HepG2 (cell line): ENCODE measurements at regions not wholly inside any gene's neighbourhood (a gene's known extent, or its start where the extent isn't known, plus 50 kb on each side); places are given as distances from the start of the nearest gene placed in this dataset.

Experiments
- ATAC-seq: fragments of 200-7000 bp; cut with Tn5 transposase; 3 replicates; pipeline ENCODE4 v1.9.1; 2020; ENCODE audit warnings: mild to moderate bottlenecking, moderate library complexity
- BruUV-seq: library from RNA; stranded (reverse); fragments of 400-500 nt; replicated peaks from 2 replicates; lab custom pipeline; 2021; lab: Mats Ljungman, UMichigan
- CTCF ChIA-PET: fragments of 300-600 bp; formaldehyde crosslinking; extraction: SDS; loops from one replicate; lab custom pipeline; 2021; ENCODE audit warnings: low total read pairs, inconsistent platforms, low intra/inter-chr PET ratio; lab: Yijun Ruan, JAX
- POLR2A ChIA-PET: fragments of 350-600 bp; sonication (Branson Sonifier 250); formaldehyde crosslinking; loops from one replicate; lab custom pipeline; 2020; ENCODE audit warnings: antibody characterized with exemption, inconsistent platforms; lab: Yijun Ruan, JAX
- DNase-seq: peaks from one replicate; pipeline ENCODE4 v3.0.0-alpha.2; 2015; ENCODE audit warnings: low spot score
- FAIRE-seq: peaks from 3 replicates; lab custom pipeline; 2011; peaks lifted over from hg19 to GRCh38; lab: Jason Lieb, UNC
- H2AFZ ChIP-seq: one replicate; pipeline ENCODE4 v1.6.1; 2011; ENCODE audit warnings: low read length, inconsistent platforms
- H3K27ac ChIP-seq: fragments of 300-600 bp; 3 replicates; pipeline ENCODE4 v1.8.0; 2011; ENCODE audit warnings: mixed run types, mild to moderate bottlenecking, mixed read lengths, low read length, inconsistent platforms; ENCODE audit not compliant: insufficient read depth; ENCODE audit errors: extremely low read length
- H3K27me3 ChIP-seq, 2 experiments: fragments of 200-600 bp in 1 of 2; 2 replicates in 1 of 2; 3 replicates in 1 of 2; pipeline versions ENCODE4 v1.6.0 to v1.8.0; 2011; ENCODE audit warnings: low read length in 2 of 2, mild to moderate bottlenecking in 2 of 2, moderate library complexity in 2 of 2, inconsistent platforms in 1 of 2; ENCODE audit not compliant: insufficient read depth in 2 of 2, control insufficient read depth in 1 of 2
- H3K36me3 ChIP-seq, 2 experiments: fragments of 200-600 bp in 1 of 2; replicated peaks in 1 of 2; 2 replicates in 1 of 2; 3 replicates in 1 of 2; pipeline versions ENCODE4 v1.5.1 to v1.8.0; 2011; ENCODE audit warnings: low read length in 2 of 2, inconsistent platforms in 1 of 2; ENCODE audit not compliant: insufficient read depth in 2 of 2, control insufficient read depth in 1 of 2
- H3K4me1 ChIP-seq: 2 replicates; pipeline ENCODE4 v1.5.1; 2012; ENCODE audit warnings: low read length, inconsistent platforms; ENCODE audit not compliant: insufficient read depth
- H3K4me2 ChIP-seq: 2 replicates; pipeline ENCODE4 v1.6.0; 2011; ENCODE audit warnings: low read depth, low read length, inconsistent platforms
- H3K4me3 ChIP-seq, 3 experiments: fragments of 200-600 bp in 1 of 3; sonication (generic), shearing (Covaris generic) in 1 of 3; replicated peaks in 1 of 3; 2 replicates each; pipeline ENCODE4 v1.5.1; 2011 to 2016; ENCODE audit warnings: low read length in 3 of 3, inconsistent platforms in 2 of 3, low read depth in 2 of 3, mild to moderate bottlenecking in 2 of 3, control low read depth in 1 of 3, mixed read lengths in 1 of 3; ENCODE audit not compliant: insufficient read depth in 1 of 3
- H3K79me2 ChIP-seq: one replicate; pipeline ENCODE4 v1.6.1; 2011; ENCODE audit warnings: low read length, inconsistent platforms; ENCODE audit not compliant: insufficient read depth
- H3K9ac ChIP-seq: 2 replicates; pipeline ENCODE4 v1.6.0; 2011; ENCODE audit warnings: mild to moderate bottlenecking, low read depth, low read length, inconsistent platforms; ENCODE audit not compliant: insufficient read depth
- H3K9me3 ChIP-seq: 2 replicates; pipeline ENCODE4 v1.5.1; 2012; ENCODE audit warnings: mild to moderate bottlenecking, low read length
- H4K20me1 ChIP-seq: 2 replicates; pipeline ENCODE4 v1.6.0; 2011; ENCODE audit warnings: inconsistent platforms, mild to moderate bottlenecking, low read length, moderate library complexity; ENCODE audit not compliant: insufficient read depth
- AHDC1 ChIP-seq: sonication (generic); formaldehyde crosslinking; IDR thresholded peaks from 2 replicates; pipeline ENCODE4 v1.5.1; 2020; ENCODE audit warnings: mild to moderate bottlenecking, missing genetic modification reagents, borderline replicate concordance
- BRD4 ChIP-seq: sonication (generic); formaldehyde crosslinking; IDR thresholded peaks from 2 replicates; pipeline ENCODE4 v1.4.0; 2020; ENCODE audit warnings: missing genetic modification reagents
- BRF2 ChIP-seq: sonication (generic); formaldehyde crosslinking; IDR thresholded peaks from 2 replicates; pipeline ENCODE4 v1.8.1; 2022; ENCODE audit warnings: mild to moderate bottlenecking, missing genetic modification reagents
- FUBP1 ChIP-seq: sonication (generic); formaldehyde crosslinking; IDR thresholded peaks from 2 replicates; pipeline ENCODE4 v1.5.1; 2020; ENCODE audit warnings: missing genetic modification reagents, mild to moderate bottlenecking, borderline replicate concordance
- GPN1 ChIP-seq: sonication (generic); formaldehyde crosslinking; IDR thresholded peaks from 2 replicates; pipeline ENCODE4 v1.5.1; 2020; ENCODE audit warnings: missing genetic modification reagents, borderline replicate concordance
- KLF12 ChIP-seq: sonication (generic); formaldehyde crosslinking; IDR thresholded peaks from 2 replicates; pipeline ENCODE4 v1.4.0; 2020; ENCODE audit warnings: missing genetic modification reagents, borderline replicate concordance
- NCOA1 ChIP-seq: sonication (generic); formaldehyde crosslinking; IDR thresholded peaks from 2 replicates; pipeline ENCODE4 v1.9.0; 2021; ENCODE audit warnings: missing genetic modification reagents
- NFATC3 ChIP-seq: sonication (generic); formaldehyde crosslinking; IDR thresholded peaks from 2 replicates; pipeline ENCODE4 v1.5.1; 2020; ENCODE audit warnings: mild to moderate bottlenecking, missing genetic modification reagents
- RBM22 ChIP-seq: fragments of 200-400 bp; formaldehyde crosslinking; optimal IDR thresholded peaks from 2 replicates; pipeline ENCODE3; 2017; ENCODE audit warnings: mild to moderate bottlenecking, low read length, moderate library complexity
- RFX5 ChIP-seq: IDR thresholded peaks from 2 replicates; pipeline ENCODE4 v1.6.1; 2011; ENCODE audit warnings: low read depth, low read length, improper control_type of control experiment
- SNAPC2 ChIP-seq: sonication (generic); formaldehyde crosslinking; IDR thresholded peaks from 2 replicates; pipeline ENCODE4 v1.8.1; 2022; ENCODE audit warnings: mild to moderate bottlenecking, missing genetic modification reagents
- ZBTB20 ChIP-seq: sonication (generic); formaldehyde crosslinking; IDR thresholded peaks from 2 replicates; pipeline ENCODE4 v1.8.1; 2023; ENCODE audit warnings: missing genetic modification reagents, low read depth, mild to moderate bottlenecking, borderline replicate concordance
- ZMAT5 ChIP-seq: sonication (generic); formaldehyde crosslinking; IDR thresholded peaks from 2 replicates; pipeline ENCODE4 v1.5.0; 2020; ENCODE audit warnings: mild to moderate bottlenecking, low read depth, missing genetic modification reagents, borderline replicate concordance
- ZNF335 ChIP-seq: sonication (generic); formaldehyde crosslinking; IDR thresholded peaks from 2 replicates; pipeline ENCODE4 v1.4.0; 2020; ENCODE audit warnings: missing genetic modification reagents
- ZNF530 ChIP-seq: sonication (generic); formaldehyde crosslinking; IDR thresholded peaks from 2 replicates; pipeline ENCODE4 v1.5.0; 2020; ENCODE audit warnings: low read depth, mild to moderate bottlenecking, missing genetic modification reagents
- ZNF878 ChIP-seq: sonication (generic); formaldehyde crosslinking; IDR thresholded peaks from 2 replicates; pipeline ENCODE4 v1.8.1; 2023; ENCODE audit warnings: mild to moderate bottlenecking, missing genetic modification reagents, moderate library complexity
- in situ Hi-C: cut with HindIII; loops from 2 replicates; pipeline ENCODE4 v1.10.0; 2017; ENCODE audit warnings: low pct_unique_long_range_greater_than_20kb; ENCODE audit not compliant: extremely low pct_ligation_motif_present
- intact Hi-C: fragments of 100-400 bp; cut with micrococcal nuclease; formaldehyde crosslinking; loops from one replicate; pipeline ENCODE4 v1.10.0; 2022; ENCODE audit not compliant: unreplicated experiment

- TF ChIP-seq AHDC1 (no peak), RFX5 (no peak), NFATC3 (CRISPR knock-in tag) (no peak), ZBTB20 (CRISPR knock-in tag) (no peak), RBM22 (no peak), ZNF335 (no peak), ZNF878 (no peak)
- TF ChIP-seq, all 625 proteins: peak for 0
Observed at GRCh38 chr9:79087133-79087532, 484.6 kb upstream of the TLE4 start (continued).

GRCh38 chr9:79089054-79089560 lies 482.7 kb upstream of the TLE4 start:
- POLR2A ChIA-PET: no interaction called here
- CTCF ChIA-PET: no interaction called here

More at GRCh38 chr9:79089054-79089560, 482.7 kb upstream of the TLE4 start:
- in situ Hi-C loops: no loop called here
- H2AFZ ChIP-seq: no peak overlapping the region
- no peaks in the 10 kb centered on the region for H3K27me3 ChIP-seq
- no peak overlapping the region for H3K4me2 ChIP-seq
- no peak for DNase-seq
- H3K79me2 ChIP-seq: no peaks in the 10 kb centered on the region
- H3K36me3 ChIP-seq: no peaks in the 10 kb centered on the region
- FAIRE-seq: no peak
- H4K20me1 ChIP-seq: no peaks in the 10 kb centered on the region
- H3K4me3 ChIP-seq: no peak overlapping the region
- H3K9ac ChIP-seq: no peak overlapping the region
- no peaks in the 10 kb centered on the region for H3K4me1 ChIP-seq
- intact Hi-C loops: no loop called here
- H3K27ac ChIP-seq: no peak overlapping the region
- TF ChIP-seq ZNF530 (CRISPR knock-in tag): no peak
- no peak for TF ChIP-seq ZMAT5
- TF ChIP-seq BRD4: no peak
- no peak for TF ChIP-seq GPN1 (CRISPR knock-in tag)
- TF ChIP-seq FUBP1: no peak
- no peak for TF ChIP-seq NCOA1 (CRISPR knock-in tag)
- TF ChIP-seq SNAPC2 (CRISPR knock-in tag): no peak
- TF ChIP-seq KLF12 (CRISPR knock-in tag): no peak
- TF ChIP-seq BRF2: no peak
- peaks cover 27% of the 10 kb centered on the region for H3K9me3 ChIP-seq
- BruUV-seq: no TSS peak
- ATAC-seq: no peak
